ENCODE measurements at regions not wholly inside any gene's neighbourhood (a gene's known extent, or its start where the extent isn't known, plus 50 kb on each side); places are given as distances from the start of the nearest gene placed in this dataset.

GRCh38 chr9:86838519-86839497 lies 108.5 kb downstream of the GAS1 start:
- TF ChIP-seq CTCF (IDR thresholded peaks at IDR 0.05): no peak
- peak in 1 of 2 donors; percentile 34 for TF ChIP-seq POLR2AphosphoS5 (IDR thresholded peaks at IDR 0.05)
- no peak for TF ChIP-seq EP300 (IDR thresholded peaks at IDR 0.05)
